HEK293T (cell line): ENCODE measurements at regions not wholly inside any gene's neighbourhood (a gene's known extent, or its start where the extent isn't known, plus 50 kb on each side); places are given as distances from the start of the nearest gene placed in this dataset.

Source experiments
- ARNT ChIP-seq: fragments of 450-650 bp; IDR thresholded peaks from 2 replicates; pipeline ENCODE4 v1.6.1; 2017; ENCODE audit warnings: mild to moderate bottlenecking
- BHLHE40 ChIP-seq: fragments of 450-650 bp; IDR thresholded peaks from 2 replicates; pipeline ENCODE4 v1.6.1; 2016; ENCODE audit warnings: mild to moderate bottlenecking, moderate library complexity, borderline replicate concordance
- FOXM1 ChIP-seq: fragments of 450-650 bp; IDR thresholded peaks from 2 replicates; pipeline ENCODE4 v1.6.1; 2017; ENCODE audit warnings: mild to moderate bottlenecking, borderline replicate concordance
- LEF1 ChIP-seq: fragments of 450-650 bp; IDR thresholded peaks from 2 replicates; pipeline ENCODE4 v1.6.1; 2017; ENCODE audit warnings: mild to moderate bottlenecking, borderline replicate concordance
- NFRKB ChIP-seq: fragments of 450-650 bp; IDR thresholded peaks from 2 replicates; pipeline ENCODE4 v1.6.1; 2016; ENCODE audit warnings: mild to moderate bottlenecking, moderate library complexity
- SP1 ChIP-seq: fragments of 450-650 bp; IDR thresholded peaks from 2 replicates; pipeline ENCODE4 v1.6.1; 2017
- SUZ12 ChIP-seq: fragments of 450-650 bp; IDR thresholded peaks from 2 replicates; pipeline ENCODE4 v1.6.1; 2016; ENCODE audit warnings: mild to moderate bottlenecking
- TARDBP ChIP-seq: fragments of 450-650 bp; IDR thresholded peaks from 2 replicates; pipeline ENCODE4 v1.6.1; 2016
- ZNF384 ChIP-seq: fragments of 450-650 bp; IDR thresholded peaks from 2 replicates; pipeline ENCODE4 v1.6.1; 2016
- TF ChIP-seq, protein P1 (sequence below): fragments of 450-650 bp; IDR thresholded peaks from 2 replicates; pipeline ENCODE4 v1.6.1; 2016

DNA sequence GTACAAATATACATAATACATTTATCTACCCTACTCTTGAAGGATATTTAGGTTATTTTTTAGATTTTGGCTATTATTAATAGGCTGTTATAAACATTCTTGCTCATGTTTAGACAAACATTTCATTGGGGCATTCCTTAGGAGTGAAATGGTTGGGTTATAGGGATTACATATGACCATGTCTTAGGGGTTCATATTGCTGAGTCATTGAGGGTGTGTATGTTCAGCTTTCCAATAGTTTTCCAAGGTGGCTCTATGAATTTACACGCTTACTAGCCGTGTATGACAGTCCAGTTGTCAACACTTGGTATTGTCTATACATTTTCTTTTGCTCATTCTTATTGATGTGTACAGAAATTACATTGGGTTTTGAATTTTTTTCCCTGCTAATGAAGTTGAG is 125.8 kb downstream of the OXSM start:
- TF ChIP-seq SP1 (no peak), FOXM1 (no peak), TARDBP (no peak), SUZ12 (no peak), ZNF384 (no peak), BHLHE40 (no peak), NFRKB (no peak), LEF1 (no peak), ARNT (no peak)
- TF ChIP-seq, protein P1, sequence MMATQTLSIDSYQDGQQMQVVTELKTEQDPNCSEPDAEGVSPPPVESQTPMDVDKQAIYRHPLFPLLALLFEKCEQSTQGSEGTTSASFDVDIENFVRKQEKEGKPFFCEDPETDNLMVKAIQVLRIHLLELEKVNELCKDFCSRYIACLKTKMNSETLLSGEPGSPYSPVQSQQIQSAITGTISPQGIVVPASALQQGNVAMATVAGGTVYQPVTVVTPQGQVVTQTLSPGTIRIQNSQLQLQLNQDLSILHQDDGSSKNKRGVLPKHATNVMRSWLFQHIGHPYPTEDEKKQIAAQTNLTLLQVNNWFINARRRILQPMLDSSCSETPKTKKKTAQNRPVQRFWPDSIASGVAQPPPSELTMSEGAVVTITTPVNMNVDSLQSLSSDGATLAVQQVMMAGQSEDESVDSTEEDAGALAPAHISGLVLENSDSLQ, result no peak
